ENCODE measurements at regions not wholly inside any gene's neighbourhood (a gene's known extent, or its start where the extent isn't known, plus 50 kb on each side); places are given as distances from the start of the nearest gene placed in this dataset.

GRCh38 chr3:82087958-82088357, 326.5 kb upstream of the GBE1 start:
- DNase-seq (ENCODE audit: low spot score) = peak; percentile 78

- DNase-seq (ENCODE audit: low spot score) = no peak
These were observed 324.5 kb upstream of the GBE1 start for GRCh38 chr3:82085851-82086475.

DNA sequence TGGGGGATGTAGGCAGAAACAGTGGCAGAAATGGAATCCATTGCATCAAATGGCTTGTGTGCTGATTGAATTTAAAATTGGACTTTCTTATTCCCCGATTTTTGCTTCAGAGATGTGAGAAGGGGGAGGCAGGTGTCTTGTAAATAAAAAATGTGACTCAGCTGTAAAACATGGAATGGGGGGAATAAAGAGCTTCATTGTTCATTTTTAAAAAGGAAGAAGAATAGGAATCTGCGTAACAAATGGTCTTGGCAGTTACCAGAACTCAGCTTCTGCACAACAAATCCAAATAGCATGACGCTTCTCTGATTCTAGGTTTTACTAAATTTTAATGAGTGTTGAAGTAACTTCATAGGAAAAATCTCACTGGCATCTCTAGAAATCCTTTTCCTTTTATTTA, 323.9 kb upstream of the GBE1 start:
- no peak for DNase-seq (ENCODE audit: low spot score)

GRCh38 chr3:82084824-82085223, 323.4 kb upstream of the GBE1 start:
- no peak for DNase-seq (ENCODE audit: low spot score)

DNA sequence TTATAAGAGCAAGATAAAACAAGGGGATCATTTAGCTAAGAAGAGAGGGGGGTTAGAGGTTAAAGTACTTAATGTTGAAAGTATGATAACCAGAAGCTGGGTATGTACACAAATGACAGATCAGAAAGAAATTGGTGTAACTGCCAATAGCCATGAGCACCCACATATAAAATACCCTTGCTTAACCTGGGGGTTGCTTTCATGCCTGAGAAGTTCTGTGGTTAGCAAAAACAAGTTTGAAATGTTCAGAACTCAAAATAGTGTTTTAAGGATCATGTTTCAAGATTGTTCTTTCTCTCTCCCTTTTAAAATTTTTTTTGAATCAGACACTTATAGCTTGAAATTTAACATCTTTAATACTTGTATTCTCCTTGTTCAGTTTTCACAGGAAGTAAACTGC, 321.4 kb upstream of the GBE1 start:
- peak; percentile 2 for DNase-seq (ENCODE audit: low spot score)

DNA sequence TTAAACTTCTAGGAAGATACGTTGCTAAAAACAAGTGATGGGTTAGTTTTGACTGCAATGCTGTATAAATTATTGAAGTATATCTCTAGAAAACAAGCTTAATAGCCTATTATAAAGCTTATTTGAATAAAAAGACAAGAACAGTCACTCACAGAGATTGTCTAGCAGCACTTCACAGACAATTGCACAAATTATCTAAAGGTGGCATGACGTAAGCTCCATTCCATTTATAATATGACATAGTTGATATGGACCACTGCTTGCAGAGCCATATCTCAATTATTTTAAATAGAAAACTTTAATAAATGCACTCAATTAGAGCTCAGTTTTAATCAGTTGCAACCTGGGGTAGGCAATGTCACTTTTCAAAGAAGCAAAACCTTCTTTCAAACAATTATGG, 319.9 kb upstream of the GBE1 start:
- no peak for DNase-seq (ENCODE audit: low spot score)

DNA sequence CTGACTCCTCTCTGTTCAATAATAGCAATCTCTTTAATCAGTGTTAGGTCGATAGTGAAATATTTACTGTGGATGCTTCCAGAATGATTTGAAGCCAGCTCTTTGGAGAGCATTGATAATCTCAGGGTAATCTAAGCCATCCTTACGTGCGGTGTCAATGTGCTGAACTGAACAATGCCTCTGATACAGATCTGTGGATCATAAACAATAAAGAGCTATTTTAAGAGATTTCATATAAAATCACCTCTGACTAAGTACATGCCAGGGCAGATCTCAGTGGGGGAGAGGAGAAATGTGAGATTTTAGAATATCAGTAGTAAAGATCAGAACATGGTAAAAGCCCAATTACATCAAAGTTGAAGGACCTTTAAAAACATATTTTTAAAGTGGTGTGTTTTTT, 319.3 kb upstream of the GBE1 start:
- no peak for DNase-seq (ENCODE audit: low spot score)

- DNase-seq (ENCODE audit: low spot score) = no peak
These were observed 318.8 kb upstream of the GBE1 start for GRCh38 chr3:82080261-82080660.

GRCh38 chr3:82079335-82079890, 318.0 kb upstream of the GBE1 start:
- no peak for DNase-seq (ENCODE audit: low spot score)

DNA sequence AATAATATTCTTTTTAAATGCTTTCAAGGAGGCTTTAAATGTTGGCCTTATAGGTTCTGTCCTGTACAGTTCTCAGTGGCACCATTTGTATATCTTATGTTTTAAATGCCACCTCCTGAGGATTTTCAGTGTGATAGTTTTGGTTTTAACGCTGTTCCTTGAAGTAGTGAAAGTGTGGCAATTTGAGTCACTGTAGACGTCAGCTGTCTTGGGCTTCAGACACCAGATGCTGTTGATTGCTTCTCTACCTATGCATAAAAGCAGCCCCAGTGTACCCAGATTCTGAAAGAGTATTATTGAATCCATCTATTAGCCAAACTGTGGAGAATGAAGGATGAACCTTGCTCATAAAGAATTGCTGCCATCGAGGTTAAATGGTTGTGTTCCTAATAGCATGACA, 316.8 kb upstream of the GBE1 start:
- no peak for DNase-seq (ENCODE audit: low spot score)

DNA sequence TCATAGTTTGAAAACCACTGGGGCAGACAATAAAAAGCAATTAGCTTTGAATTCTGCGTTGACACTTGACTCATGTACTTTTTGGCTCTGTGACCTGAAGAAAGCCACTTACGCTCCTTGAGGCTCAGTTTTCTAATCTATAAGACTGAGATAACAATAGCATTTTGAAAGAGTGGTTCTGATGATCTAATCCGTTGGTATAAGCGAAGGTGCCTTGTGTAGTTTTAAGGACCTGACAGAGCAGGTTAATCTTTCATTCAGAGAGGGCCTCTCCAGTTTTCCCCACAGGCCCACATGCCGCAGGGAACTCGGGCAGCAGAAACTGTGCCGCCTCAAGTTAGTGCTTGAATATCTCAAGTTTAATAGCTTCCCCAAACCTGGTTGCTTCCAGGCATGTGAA, 306.0 kb upstream of the GBE1 start:
- no peak for DNase-seq (ENCODE audit: low spot score)

GRCh38 chr3:82058809-82059208, 297.4 kb upstream of the GBE1 start:
- no peak for DNase-seq (ENCODE audit: low spot score)

DNA sequence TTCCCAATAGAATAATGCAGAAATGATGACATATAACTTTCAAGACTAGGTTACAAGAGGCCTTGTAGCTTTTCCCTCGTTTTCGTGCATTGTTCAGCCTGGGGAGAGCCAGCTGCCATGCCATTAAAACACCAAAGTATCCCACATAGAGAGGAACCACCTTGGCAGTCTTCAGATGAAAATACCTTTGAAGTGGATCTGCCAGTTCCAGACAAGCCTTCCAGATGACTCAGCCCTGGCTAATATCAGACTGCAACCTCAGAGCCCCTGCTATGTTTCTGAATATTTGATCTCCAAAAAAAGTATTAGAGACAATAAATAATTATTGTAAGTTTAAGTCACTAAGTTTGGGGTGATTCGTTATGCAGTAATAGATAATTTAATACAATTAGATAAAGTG, 294.3 kb upstream of the GBE1 start:
- DNase-seq (ENCODE audit: low spot score) = peak; percentile 40

DNA sequence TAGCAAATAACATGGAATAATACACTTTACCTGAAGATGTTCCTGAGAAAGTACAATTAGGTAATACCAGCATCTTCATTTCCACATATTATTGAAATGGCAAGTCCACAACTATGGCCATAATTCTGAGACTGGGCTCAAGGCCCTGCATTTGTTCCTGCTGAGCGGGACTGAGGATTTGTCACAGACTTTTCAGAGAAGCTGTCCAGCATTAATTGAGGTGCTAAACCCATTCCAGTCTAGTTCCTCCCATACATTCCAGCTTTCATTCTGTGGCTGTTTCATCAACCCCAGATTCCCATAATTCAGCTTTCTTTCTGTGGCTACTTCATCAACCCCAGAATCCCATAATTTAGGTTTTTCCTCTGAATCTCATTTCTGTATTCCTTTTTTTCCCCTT, 293.4 kb upstream of the GBE1 start:
- no peak for DNase-seq (ENCODE audit: low spot score)

DNA sequence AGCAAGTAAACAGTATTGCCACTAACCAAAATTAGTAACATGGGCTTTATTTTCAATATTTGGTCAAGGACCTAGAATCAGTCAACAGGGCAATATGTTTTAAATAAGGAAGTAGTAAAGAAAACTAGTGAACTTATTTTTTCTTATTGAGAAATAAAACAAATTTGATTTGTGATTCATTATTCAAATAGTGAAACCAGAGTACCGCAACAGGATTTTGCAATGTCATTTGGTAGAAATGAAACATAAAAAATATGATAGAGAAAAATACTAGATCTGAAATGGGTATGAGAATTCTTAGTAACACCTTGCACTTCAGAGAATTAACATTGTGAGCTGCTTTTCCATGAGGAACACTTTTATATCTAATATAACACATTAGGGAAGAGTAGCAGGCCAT, 291.8 kb upstream of the GBE1 start:
- no peak for DNase-seq (ENCODE audit: low spot score)

- DNase-seq (ENCODE audit: low spot score) = no peak
These were observed 288.9 kb upstream of the GBE1 start for GRCh38 chr3:82050382-82050781.

DNA sequence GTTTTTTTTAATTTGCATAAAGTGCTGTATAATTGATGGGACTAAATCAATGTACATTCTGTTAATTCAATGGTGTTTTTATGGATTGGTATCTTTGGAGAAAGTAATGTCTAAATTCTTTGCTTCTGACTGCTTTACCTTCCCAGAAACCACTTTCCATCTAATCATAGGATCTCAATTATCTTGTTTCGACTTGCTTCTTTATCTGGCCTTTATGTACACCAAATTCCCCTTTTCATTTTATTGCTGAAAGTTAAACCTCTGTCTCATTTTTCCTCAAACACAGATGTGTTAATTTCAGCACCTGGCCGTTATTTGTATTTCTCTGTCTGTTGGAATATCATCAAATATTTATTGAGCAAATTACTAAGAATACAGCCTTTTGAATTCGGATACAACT, 287.3 kb upstream of the GBE1 start:
- DNase-seq (ENCODE audit: low spot score) = no peak

GRCh38 chr3:82044930-82045705, 283.7 kb upstream of the GBE1 start:
- DNase-seq (ENCODE audit: low spot score) = peak; percentile 26

DNA sequence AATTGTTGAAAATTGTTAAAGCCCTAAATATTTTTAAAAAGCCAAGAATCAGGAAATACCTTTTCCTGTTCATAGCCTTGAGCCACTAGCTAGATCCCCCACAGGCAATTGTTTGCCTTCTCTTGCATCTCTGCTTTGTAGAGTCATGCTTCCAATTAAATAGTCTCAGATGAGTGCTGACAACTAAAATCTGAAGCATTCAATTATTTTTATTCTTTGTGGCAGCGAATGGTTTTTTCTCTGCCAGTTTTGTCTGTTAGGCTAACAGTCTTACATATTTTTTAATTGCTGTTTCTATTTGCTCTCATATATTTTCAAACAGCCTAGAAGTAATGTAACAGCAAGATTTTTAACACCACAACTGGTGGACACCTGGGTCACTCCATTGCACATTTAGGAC, 277.1 kb upstream of the GBE1 start:
- DNase-seq (ENCODE audit: low spot score) = no peak

- no peak for DNase-seq (ENCODE audit: low spot score)
These were observed 271.7 kb upstream of the GBE1 start for GRCh38 chr3:82033186-82033585.

DNA sequence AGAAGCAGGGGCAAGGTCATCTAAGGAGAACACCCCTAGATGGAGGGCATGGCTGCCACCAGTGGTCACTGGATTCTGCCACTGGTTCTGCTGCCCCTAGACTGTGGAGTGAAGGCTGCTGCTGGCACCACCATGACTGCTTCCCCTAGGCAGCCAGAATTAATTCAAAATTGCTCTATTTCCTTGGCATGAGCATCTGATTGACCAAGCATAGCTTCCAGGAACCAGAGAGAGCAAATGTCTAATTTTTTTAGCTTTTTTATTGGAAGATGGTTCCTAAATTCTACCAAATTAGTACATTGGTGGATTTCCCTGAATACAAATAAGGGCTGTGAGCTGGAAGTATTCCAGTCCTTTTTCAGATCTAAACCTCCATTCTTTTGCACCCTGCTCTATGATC, 270.2 kb upstream of the GBE1 start:
- DNase-seq (ENCODE audit: low spot score) = no peak

- DNase-seq (ENCODE audit: low spot score) = no peak
These were observed 269.5 kb upstream of the GBE1 start for GRCh38 chr3:82030916-82031315.

GRCh38 chr3:82022836-82023235, 261.4 kb upstream of the GBE1 start:
- no peak for DNase-seq (ENCODE audit: low spot score)

DNA sequence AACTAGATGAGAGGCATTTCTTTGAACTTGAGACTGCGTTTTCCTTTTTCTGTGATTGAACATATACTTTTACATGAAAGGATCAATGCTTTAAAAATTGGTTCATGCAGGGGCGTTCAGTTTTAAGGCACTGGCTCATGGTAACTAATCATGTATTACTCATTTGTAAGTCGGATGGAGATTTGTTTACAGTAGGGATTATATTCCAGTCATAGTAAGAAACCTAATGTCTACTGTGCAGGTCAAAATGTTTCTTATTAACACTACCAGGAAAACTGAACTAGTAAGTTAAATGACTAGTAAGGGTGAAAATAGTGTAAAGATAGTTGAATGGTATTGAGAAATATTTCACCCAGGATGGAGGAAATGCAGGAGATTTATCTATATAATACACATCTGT, 258.8 kb upstream of the GBE1 start:
- no peak for DNase-seq (ENCODE audit: low spot score)

Measured in kidney tubule cell (primary cell).